ENCODE measurements at regions not wholly inside any gene's neighbourhood (a gene's known extent, or its start where the extent isn't known, plus 50 kb on each side); places are given as distances from the start of the nearest gene placed in this dataset.
A peak's percentile ranks its signal among the peaks of the same experiment; 100 is the strongest.

GRCh38 chr3:194080436-194080835, 55.5 kb upstream of the HES1 start:
- Histone ChIP-seq H3K9ac (ENCODE audit: low read depth, low read length) (no peak overlapping the region), H3K4me3 (ENCODE audit: low read depth in 1 of 2, low read length in 2 of 2) (no peak overlapping the region), H4K20me1 (ENCODE audit: insufficient read depth, low read length) (0 out of 2 replicates have a peak, but pooled peaks cover 3% of the 10 kb centered on the region), H3K27me3 (ENCODE audit: insufficient read depth, low read length, poor library complexity) (peaks cover 58% of the 10 kb centered on the region), H3K4me2 (ENCODE audit: insufficient read depth, low read length) (no peak overlapping the region), H3K36me3 (ENCODE audit: insufficient read depth, low read length) (no peaks in the 10 kb centered on the region), H3K79me2 (ENCODE audit: insufficient read depth, low read length) (no peaks in the 10 kb centered on the region), H3K4me1 (ENCODE audit: insufficient read depth, low read length) (no peaks in the 10 kb centered on the region), H2AFZ (ENCODE audit: low read depth, low read length) (no peak overlapping the region), H3K27ac (ENCODE audit: low read length) (no peak overlapping the region), H3K9me3 (ENCODE audit: insufficient read depth, low read length, severe bottlenecking) (no peaks in the 10 kb centered on the region)
- TF ChIP-seq EZH2 (IDR thresholded peaks at IDR 0.05; ENCODE audit: borderline replicate concordance, low read depth, low read length, severe bottlenecking) (no peak), CTCF (IDR thresholded peaks at IDR 0.05; ENCODE audit: borderline replicate concordance, extremely low read depth, low read length, poor library complexity, severe bottlenecking) (no peak)
- DNase-seq (no peak), ATAC-seq (ENCODE audit: insufficient read depth, low read depth) (no peak)

- Histone ChIP-seq H3K79me2 (ENCODE audit: insufficient read depth, low read length) (no peaks in the 10 kb centered on the region), H4K20me1 (ENCODE audit: insufficient read depth, low read length) (0 out of 2 replicates have a peak, but pooled peaks cover 3% of the 10 kb centered on the region), H3K4me2 (ENCODE audit: insufficient read depth, low read length) (no peak overlapping the region), H3K27ac (ENCODE audit: low read length) (no peak overlapping the region), H3K4me1 (ENCODE audit: insufficient read depth, low read length) (no peaks in the 10 kb centered on the region), H3K4me3 (ENCODE audit: low read depth in 1 of 2, low read length in 2 of 2) (no peak overlapping the region), H3K36me3 (ENCODE audit: insufficient read depth, low read length) (no peaks in the 10 kb centered on the region), H3K9ac (ENCODE audit: low read depth, low read length) (no peak overlapping the region), H3K27me3 (ENCODE audit: insufficient read depth, low read length, poor library complexity) (peaks cover 52% of the 10 kb centered on the region), H3K9me3 (ENCODE audit: insufficient read depth, low read length, severe bottlenecking) (no peaks in the 10 kb centered on the region), H2AFZ (ENCODE audit: low read depth, low read length) (no peak overlapping the region)
- DNase-seq (no peak), ATAC-seq (ENCODE audit: insufficient read depth, low read depth) (peak; percentile 69)
- TF ChIP-seq EZH2 (IDR thresholded peaks at IDR 0.05; ENCODE audit: borderline replicate concordance, low read depth, low read length, severe bottlenecking), result no peak
- no peak for TF ChIP-seq CTCF (IDR thresholded peaks at IDR 0.05; ENCODE audit: borderline replicate concordance, extremely low read depth, low read length, poor library complexity, severe bottlenecking)
These were observed 54.8 kb upstream of the HES1 start for GRCh38 chr3:194080913-194081800.

GRCh38 chr3:194081826-194082225, 54.1 kb upstream of the HES1 start:
- H3K9me3 ChIP-seq (ENCODE audit: insufficient read depth, low read length, severe bottlenecking), result no peaks in the 10 kb centered on the region
- no peak overlapping the region for H3K9ac ChIP-seq (ENCODE audit: low read depth, low read length)
- TF ChIP-seq CTCF (IDR thresholded peaks at IDR 0.05; ENCODE audit: borderline replicate concordance, extremely low read depth, low read length, poor library complexity, severe bottlenecking) (no peak), EZH2 (IDR thresholded peaks at IDR 0.05; ENCODE audit: borderline replicate concordance, low read depth, low read length, severe bottlenecking) (no peak)
- no peaks in the 10 kb centered on the region for H3K79me2 ChIP-seq (ENCODE audit: insufficient read depth, low read length)
- no peaks in the 10 kb centered on the region for H3K4me1 ChIP-seq (ENCODE audit: insufficient read depth, low read length)
- no peak for ATAC-seq (ENCODE audit: insufficient read depth, low read depth)
- no peak for DNase-seq
- no peak overlapping the region for H3K4me2 ChIP-seq (ENCODE audit: insufficient read depth, low read length)
- peaks cover 54% of the 10 kb centered on the region for H3K27me3 ChIP-seq (ENCODE audit: insufficient read depth, low read length, poor library complexity)
- no peak overlapping the region for H3K27ac ChIP-seq (ENCODE audit: low read length)
- 0 out of 2 replicates have a peak, but pooled peaks cover 3% of the 10 kb centered on the region for H4K20me1 ChIP-seq (ENCODE audit: insufficient read depth, low read length)
- H3K36me3 ChIP-seq (ENCODE audit: insufficient read depth, low read length), result no peaks in the 10 kb centered on the region
- no peak overlapping the region for H2AFZ ChIP-seq (ENCODE audit: low read depth, low read length)
- no peak overlapping the region for H3K4me3 ChIP-seq (ENCODE audit: low read depth in 1 of 2, low read length in 2 of 2)
